DMS53 treated with DMSO at 0.1 percent for 48 hours (cell line): ENCODE measurements at regions not wholly inside any gene's neighbourhood (a gene's known extent, or its start where the extent isn't known, plus 50 kb on each side); places are given as distances from the start of the nearest gene placed in this dataset.
"Not testable (repeated sequence)": the region's sequence is repeated elsewhere in the genome, so short reads cannot be mapped to it uniquely, and the experiment has no call there.

Experiments used
- DNase-seq: peaks from one replicate; lab custom pipeline; 2025; ENCODE audit not compliant: unreplicated experiment; lab: John Stamatoyannopoulos, UW

DNA sequence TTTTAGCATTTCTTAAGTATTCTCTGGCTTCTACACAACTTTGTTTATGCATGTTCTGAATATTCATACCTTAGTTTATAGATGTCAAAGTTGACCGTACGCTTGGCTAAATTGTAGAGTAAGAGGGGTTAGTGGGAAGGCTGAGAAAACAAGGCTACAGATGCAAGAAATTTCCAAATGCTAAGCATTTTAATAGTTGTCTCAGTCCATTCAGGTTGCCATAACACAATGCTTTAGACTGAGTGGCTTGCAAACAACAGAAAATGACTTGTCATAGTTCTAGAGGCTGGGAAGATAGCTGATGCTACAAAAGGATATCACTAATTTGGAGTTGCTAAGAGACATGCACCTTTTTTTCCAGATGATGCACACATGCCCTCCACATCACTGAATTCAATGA is 53.0 kb upstream of the C1QTNF3 start:
- DNase-seq: not testable (repeated sequence)

GRCh38 chr5:34099891-34100290 is 56.9 kb upstream of the C1QTNF3 start:
- DNase-seq: not testable (repeated sequence)

DNA sequence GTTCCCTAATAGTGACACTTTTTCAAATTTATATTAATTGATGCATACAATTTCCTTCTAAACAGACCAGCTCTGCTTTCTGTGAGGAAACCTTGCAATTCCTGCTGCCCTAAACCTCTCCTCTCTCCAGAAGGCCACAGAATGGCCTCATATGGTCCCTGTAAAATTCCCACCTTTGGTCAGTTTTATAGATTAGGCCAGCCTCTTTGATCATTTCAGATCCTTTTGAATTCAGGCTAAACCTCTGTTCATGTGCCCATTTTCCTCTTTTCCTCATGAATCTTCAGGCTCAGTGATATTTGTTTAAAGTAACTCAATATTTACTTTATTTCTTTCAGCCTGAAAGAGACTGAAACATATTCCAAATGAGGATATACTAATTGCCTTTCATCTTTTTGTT is 58.6 kb upstream of the C1QTNF3 start:
- not testable (repeated sequence) for DNase-seq

- DNase-seq: not testable (repeated sequence)
These were observed 65.9 kb upstream of the C1QTNF3 start for GRCh38 chr5:34108897-34109296.

DNA sequence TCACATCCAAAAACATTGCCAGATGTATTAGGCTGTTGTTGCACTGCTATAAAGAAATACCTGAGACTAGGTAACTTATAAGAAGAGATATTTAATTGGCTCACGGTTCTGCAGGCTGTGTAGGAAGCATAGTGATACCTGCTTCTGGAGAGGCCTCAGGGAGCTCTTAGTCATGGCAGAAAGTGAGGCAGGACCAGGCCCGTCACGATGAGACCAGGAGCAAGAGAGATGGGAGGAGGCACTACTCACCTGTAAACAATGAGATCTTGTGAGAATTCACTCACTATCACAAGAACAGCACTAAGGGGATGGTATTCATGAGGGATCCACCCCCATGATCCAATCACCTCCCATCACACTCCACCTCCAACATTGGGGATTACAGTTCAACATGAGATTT is 81.3 kb upstream of the C1QTNF3 start:
- not testable (repeated sequence) for DNase-seq

- not testable (repeated sequence) for DNase-seq
These were observed 82.3 kb upstream of the C1QTNF3 start for GRCh38 chr5:34125354-34125753.

GRCh38 chr5:34126741-34127140 is 83.7 kb upstream of the C1QTNF3 start:
- not testable (repeated sequence) for DNase-seq

DNA sequence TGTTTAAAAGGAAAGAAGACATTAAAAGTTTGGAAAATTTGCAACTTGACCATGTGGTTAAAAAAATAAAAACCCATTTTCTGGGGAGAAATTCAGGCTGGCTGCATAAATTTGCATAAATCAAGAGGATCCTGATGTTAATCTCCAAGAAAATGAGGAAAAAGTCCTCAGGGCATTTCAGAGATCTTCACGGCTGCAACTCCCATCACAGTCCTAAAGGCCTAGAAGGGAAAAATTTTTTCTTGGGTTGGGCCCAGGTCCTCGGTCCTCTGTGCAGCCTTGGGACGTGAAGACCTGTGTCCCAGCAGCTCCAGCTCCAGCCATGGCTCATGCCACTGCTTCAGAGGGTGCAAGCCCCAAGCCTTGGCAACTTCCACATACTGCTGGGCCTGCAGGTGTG is 84.8 kb upstream of the C1QTNF3 start:
- DNase-seq: not testable (repeated sequence)

- not testable (repeated sequence) for DNase-seq
These were observed 85.9 kb upstream of the C1QTNF3 start for GRCh38 chr5:34128890-34129289.

DNA sequence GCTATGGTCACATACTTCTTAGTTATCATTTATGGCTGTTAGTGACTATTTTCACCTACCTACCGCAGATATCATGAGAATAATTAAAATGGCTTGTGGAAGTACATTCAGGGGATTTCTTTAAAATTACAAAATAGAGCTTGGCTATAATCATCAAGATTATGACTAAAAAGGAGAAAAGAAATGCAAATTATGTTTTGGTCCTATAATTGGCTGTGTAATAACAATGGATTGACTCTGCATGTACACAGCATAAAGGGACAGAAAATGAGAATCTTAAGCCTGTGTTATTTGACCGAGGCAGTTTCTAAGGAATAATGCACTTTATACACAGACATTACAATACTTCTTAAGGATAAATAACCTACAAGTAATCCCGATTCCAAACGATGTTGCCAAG is 112.0 kb upstream of the C1QTNF3 start:
- DNase-seq: not testable (repeated sequence)

DNA sequence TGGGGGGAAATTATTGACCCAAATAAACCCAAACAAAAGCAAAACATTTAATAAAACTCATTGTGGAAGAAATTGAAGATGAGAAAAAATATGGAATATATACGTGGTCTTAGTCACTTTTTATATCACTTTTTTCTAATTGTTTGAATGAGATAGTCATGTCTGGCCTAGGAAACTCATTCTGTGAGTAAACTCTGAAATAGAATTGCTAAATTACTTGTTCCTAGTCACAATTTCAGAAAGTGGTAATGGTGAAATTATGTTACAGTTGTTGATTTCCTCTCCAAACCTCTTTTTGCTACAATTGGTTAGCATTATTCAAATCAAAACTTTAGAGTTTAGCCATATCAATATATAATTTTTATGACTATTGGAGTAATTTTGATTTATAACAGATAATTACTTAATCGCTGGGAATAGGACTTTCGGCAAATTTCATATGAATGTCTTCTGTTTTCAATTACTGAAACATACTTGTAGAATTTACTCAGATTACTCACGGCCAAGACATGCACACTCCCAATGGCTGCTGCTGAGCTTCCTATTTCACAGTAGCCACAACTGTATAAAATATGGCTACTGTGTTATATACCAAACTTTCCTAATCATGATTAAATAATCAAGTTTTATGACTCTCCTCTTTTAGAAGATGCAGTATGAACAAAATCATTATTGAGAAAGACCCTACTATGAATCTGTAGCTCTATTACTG is 113.8 kb upstream of the C1QTNF3 start:
- DNase-seq: not testable (repeated sequence)

- not testable (repeated sequence) for DNase-seq
These were observed 117.9 kb upstream of the C1QTNF3 start for GRCh38 chr5:34160904-34161303.

DNA sequence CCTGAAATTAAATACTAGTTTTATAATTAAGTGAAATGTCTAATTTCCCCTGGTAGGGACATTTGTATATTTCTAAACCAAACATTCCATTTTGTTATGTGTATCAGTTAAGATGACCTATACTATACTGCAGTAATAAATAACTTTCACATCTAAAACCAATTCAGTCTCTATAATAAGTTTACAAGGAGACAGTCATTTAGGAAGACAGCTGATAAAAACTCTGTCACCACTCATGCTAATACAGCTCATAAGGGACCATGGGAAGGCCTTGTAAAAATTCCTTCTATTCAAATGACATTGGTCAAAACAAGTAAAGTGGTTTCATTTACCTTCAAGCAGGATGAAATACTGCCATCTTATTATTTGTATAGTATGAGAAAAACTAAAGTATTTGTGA is 128.4 kb upstream of the C1QTNF3 start:
- not testable (repeated sequence) for DNase-seq

- not testable (repeated sequence) for DNase-seq
These were observed 136.6 kb upstream of the C1QTNF3 start for GRCh38 chr5:34179453-34180190.

DNA sequence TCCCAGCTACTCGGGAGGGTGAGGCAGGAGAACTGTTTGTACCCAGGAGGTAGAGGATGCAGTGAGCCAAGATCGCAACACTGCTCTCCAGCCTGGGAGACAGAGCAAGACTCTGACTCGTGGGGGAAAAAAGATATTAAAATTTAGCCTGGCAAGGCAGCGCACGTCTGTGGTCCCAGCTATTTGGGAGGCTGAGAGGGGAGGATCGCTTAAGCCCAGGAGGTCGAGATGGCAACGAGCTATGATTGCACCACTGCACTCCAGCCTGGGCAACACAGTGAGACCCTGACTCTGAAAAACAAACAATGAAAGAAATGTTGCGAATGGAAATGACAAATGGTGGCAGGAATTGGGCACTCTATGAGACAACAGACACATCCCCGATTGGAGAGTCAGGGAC is 137.2 kb upstream of the C1QTNF3 start:
- not testable (repeated sequence) for DNase-seq

DNA sequence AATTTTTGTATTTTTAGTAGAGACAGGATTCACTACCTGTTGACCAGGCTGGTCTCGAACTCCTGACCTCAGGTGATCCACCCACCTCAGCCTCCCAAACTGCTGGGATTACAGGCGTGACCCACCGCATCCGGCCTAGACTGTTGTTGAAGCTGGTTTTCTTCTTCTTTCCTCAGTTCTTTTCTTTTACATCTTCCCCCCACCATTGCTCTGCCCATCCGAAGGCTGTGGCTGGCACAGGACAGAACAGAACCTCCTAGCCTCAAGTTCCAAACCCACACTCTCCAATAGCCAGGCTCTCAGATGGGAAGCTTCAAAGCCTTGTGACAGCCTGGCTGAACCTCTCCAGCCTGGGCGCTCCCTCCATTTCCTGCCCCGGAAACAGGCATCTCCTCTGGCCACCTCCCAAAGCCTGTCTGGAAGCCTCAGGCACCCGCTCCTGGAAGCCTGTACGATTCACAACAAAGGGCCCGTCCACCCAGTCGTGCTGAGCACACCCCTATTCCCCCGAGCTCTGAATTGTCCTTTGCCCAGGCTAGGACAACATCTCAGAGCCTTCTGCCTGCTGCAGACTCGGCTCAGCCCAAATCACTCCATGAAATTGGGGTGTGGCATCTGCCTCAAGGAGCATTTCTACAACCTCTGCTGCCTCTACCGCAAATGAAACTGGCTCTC is 138.1 kb upstream of the C1QTNF3 start:
- DNase-seq: not testable (repeated sequence)

DNA sequence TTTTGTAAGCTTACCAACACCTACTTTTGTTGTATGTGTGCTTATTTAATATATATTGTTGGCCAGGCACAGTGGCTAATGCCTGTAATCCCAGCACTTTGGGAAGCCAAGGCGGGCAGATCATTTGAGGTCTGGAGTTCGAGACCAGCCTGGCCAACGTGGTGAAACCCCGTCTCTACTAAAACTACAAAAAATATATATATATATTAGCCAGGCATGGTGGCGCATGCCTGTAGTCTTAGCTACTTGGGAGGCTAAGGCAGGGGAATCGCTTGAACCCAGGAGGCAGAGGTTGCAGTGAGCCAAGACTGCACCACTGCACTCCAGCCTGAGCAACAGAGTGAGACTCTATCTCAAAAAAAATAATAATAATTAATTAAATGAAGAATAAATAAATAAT is 142.0 kb upstream of the C1QTNF3 start:
- not testable (repeated sequence) for DNase-seq

- not testable (repeated sequence) for DNase-seq
These were observed 142.6 kb upstream of the C1QTNF3 start for GRCh38 chr5:34185572-34185971.

DNA sequence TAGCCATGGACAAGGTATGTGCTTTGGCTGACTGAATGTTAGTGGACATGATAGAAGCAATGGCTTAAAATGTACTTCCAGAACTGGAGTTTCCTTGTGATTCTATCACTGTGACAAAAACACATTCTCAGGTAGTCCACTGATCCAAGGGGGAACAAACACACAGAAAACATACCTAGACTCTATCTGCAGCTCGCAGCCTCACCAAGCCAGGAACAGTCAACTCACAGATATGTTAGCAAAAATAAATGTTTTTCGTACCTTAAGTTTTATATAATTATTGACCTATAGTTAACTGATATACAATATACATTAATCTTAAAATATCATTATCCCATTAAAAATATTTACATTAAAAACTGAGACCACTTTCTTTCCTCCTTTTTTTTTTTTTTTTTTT is 143.1 kb upstream of the C1QTNF3 start:
- DNase-seq: not testable (repeated sequence)

DNA sequence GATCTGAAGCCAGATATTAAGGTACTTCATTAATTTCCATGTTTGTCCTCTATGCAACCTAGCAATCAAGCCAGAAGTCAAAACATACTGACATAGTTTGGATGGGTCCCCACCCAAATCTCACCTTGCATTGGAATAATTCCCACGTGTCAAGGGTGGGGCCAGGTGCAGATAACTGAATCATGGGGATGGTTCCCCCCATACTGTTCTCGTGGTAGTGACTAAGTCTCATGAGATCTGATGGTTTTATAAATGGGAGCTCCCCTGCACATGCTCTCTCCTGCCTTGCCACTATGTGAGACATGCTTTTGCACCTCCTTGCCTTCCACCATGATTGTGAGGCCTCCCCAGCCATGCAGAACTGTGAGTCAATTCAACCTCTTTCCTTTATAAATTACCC is 143.9 kb upstream of the C1QTNF3 start:
- DNase-seq: not testable (repeated sequence)

DNA sequence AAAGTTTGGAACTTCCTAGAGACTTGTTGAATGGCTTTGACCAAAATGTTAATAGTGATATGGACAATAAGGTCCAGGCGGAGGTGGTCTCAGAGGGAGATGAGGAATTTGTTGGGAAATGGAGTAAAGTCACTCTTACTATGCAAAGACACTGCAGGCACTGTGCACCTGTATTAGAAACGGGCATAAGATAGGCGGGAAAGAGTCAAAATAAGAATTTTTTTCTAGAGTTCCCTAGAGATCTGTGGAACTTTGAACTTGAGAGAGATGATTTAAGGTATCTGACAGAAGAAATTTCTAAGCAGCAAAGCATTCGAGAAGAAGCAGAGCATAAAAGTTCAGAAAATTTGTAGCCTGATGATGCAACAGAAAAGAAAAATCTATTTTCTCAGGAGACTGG is 144.4 kb upstream of the C1QTNF3 start:
- DNase-seq: not testable (repeated sequence)
